Ishikawa (cell line): ENCODE measurements at regions not wholly inside any gene's neighbourhood (a gene's known extent, or its start where the extent isn't known, plus 50 kb on each side); places are given as distances from the start of the nearest gene placed in this dataset.

ENCODE experiments used
- CREB1 ChIP-seq: IDR thresholded peaks from 2 replicates; pipeline ENCODE4 v1.6.1; 2012; ENCODE audit warnings: low read depth
- EGR1 ChIP-seq: IDR thresholded peaks from 2 replicates; pipeline ENCODE4 v1.6.1; 2012
- RAD21 ChIP-seq: IDR thresholded peaks from 2 replicates; pipeline ENCODE4 v1.6.1; 2012; ENCODE audit warnings: low read depth
- TF ChIP-seq, protein P1 (sequence below): IDR thresholded peaks from 2 replicates; pipeline ENCODE4 v1.6.1; 2012

DNA sequence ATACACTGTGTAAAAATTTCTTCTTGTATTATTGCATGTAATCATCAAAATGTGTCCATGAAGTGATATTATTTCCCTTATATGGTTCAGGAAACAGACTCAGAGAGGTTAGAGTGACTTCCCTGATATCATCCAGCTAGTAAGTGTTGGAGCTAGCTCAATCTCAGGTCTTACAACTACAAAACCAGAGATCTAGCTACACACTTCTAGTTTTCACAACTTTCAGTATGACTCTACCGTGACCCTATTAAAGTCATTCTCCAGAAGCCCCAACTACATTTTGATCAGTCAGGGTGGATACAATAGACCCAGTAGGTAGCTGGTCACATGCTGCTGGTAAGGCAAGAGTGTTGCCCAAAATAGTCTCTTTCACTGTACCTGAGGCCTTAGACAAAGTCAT, 165.3 kb downstream of the GOLIM4 start:
- TF ChIP-seq EGR1 (no peak), RAD21 (no peak), CREB1 (no peak)
- TF ChIP-seq, protein P1, sequence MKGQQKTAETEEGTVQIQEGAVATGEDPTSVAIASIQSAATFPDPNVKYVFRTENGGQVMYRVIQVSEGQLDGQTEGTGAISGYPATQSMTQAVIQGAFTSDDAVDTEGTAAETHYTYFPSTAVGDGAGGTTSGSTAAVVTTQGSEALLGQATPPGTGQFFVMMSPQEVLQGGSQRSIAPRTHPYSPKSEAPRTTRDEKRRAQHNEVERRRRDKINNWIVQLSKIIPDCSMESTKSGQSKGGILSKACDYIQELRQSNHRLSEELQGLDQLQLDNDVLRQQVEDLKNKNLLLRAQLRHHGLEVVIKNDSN = no peak
